AG04450 (cell line): ENCODE measurements at regions not wholly inside any gene's neighbourhood (a gene's known extent, or its start where the extent isn't known, plus 50 kb on each side); places are given as distances from the start of the nearest gene placed in this dataset.

ENCODE experiments used
- CTCF ChIA-PET: fragments of 300-600, 350-600 bp; formaldehyde crosslinking; extraction: SDS; loops from one replicate; lab custom pipeline; 2022; ENCODE audit warnings: antibody characterized with exemption, inconsistent platforms; lab: Charles Lee
- POLR2A ChIA-PET: fragments of 350-600 bp; formaldehyde crosslinking; extraction: SDS; loops from one replicate; lab custom pipeline; 2021; ENCODE audit warnings: antibody characterized with exemption, inconsistent platforms; lab: Yijun Ruan, JAX
- DNase-seq: peaks from one replicate; pipeline ENCODE4 v3.0.0-alpha.2; 2011; ENCODE audit warnings: low read depth, low spot score
- H3K27ac ChIP-seq: one replicate; pipeline ENCODE4 v1.5.1; 2012; ENCODE audit warnings: low read depth, low read length, control low read depth
- H3K27me3 ChIP-seq: one replicate; pipeline ENCODE4 v1.6.0; 2012; ENCODE audit warnings: low read length; ENCODE audit not compliant: control insufficient read depth, insufficient read depth
- H3K4me3 ChIP-seq: 2 replicates; pipeline ENCODE4 v1.5.1; 2011; ENCODE audit warnings: mild to moderate bottlenecking, low read depth, low read length, control low read depth
- H3K9me3 ChIP-seq: 2 replicates; pipeline ENCODE4 v1.5.1; 2012; ENCODE audit warnings: low read length; ENCODE audit not compliant: control insufficient read depth, insufficient read depth
- CTCF ChIP-seq: IDR thresholded peaks from 2 replicates; pipeline ENCODE4 v1.5.1; 2011; ENCODE audit warnings: low read depth, low read length, control low read depth, inconsistent platforms

- ChIA-PET POLR2A (no interaction called here), CTCF (no interaction called here)
- no peak for TF ChIP-seq CTCF
- no peak overlapping the region for H3K27ac ChIP-seq
- DNase-seq: no peak
- peaks cover 8% of the 10 kb centered on the region for H3K27me3 ChIP-seq
- H3K9me3 ChIP-seq: no peaks in the 10 kb centered on the region
- no peak overlapping the region for H3K4me3 ChIP-seq
These were observed 262.8 kb upstream of the PARD3B start for GRCh38 chr2:204282525-204282924.

GRCh38 chr2:204289066-204289465 is 256.2 kb upstream of the PARD3B start:
- no peaks in the 10 kb centered on the region for H3K9me3 ChIP-seq
- no peak overlapping the region for H3K27ac ChIP-seq
- TF ChIP-seq CTCF: no peak
- CTCF ChIA-PET: interaction anchor here (1.5 kb wide), 1 partner anchor 29 kb away, joined by 3 read pairs; no protein-coding TSS in a partner anchor
- no peak overlapping the region for H3K4me3 ChIP-seq
- H3K27me3 ChIP-seq: peaks cover 7% of the 10 kb centered on the region
- DNase-seq: no peak
- POLR2A ChIA-PET: no interaction called here

- DNase-seq: no peak
- H3K4me3 ChIP-seq: no peak overlapping the region
- CTCF ChIA-PET: no interaction called here
- H3K27ac ChIP-seq: no peak overlapping the region
- H3K27me3 ChIP-seq: peaks cover 2% of the 10 kb centered on the region
- TF ChIP-seq CTCF: no peak
- H3K9me3 ChIP-seq: no peaks in the 10 kb centered on the region
- POLR2A ChIA-PET: no interaction called here
These were observed 252.8 kb upstream of the PARD3B start for GRCh38 chr2:204292439-204292838.

GRCh38 chr2:204293884-204294747 is 251.2 kb upstream of the PARD3B start:
- H3K27me3 ChIP-seq: no peaks in the 10 kb centered on the region
- no peak overlapping the region for H3K27ac ChIP-seq
- no peak for DNase-seq
- ChIA-PET POLR2A (no interaction called here), CTCF (no interaction called here)
- no peak overlapping the region for H3K4me3 ChIP-seq
- TF ChIP-seq CTCF: no peak
- H3K9me3 ChIP-seq: no peaks in the 10 kb centered on the region

GRCh38 chr2:204298404-204298803 is 246.9 kb upstream of the PARD3B start:
- Histone ChIP-seq H3K27me3 (peaks cover 2% of the 10 kb centered on the region), H3K9me3 (no peaks in the 10 kb centered on the region), H3K4me3 (no peak overlapping the region), H3K27ac (no peak overlapping the region)
- CTCF ChIA-PET: no interaction called here
- DNase-seq: no peak
- POLR2A ChIA-PET: interaction anchor here (0.7 kb wide), 1 partner anchor 949 kb away, joined by 6 read pairs; no protein-coding TSS in a partner anchor
- no peak for TF ChIP-seq CTCF
